ENCODE measurements at regions not wholly inside any gene's neighbourhood (a gene's known extent, or its start where the extent isn't known, plus 50 kb on each side); places are given as distances from the start of the nearest gene placed in this dataset.

DNA sequence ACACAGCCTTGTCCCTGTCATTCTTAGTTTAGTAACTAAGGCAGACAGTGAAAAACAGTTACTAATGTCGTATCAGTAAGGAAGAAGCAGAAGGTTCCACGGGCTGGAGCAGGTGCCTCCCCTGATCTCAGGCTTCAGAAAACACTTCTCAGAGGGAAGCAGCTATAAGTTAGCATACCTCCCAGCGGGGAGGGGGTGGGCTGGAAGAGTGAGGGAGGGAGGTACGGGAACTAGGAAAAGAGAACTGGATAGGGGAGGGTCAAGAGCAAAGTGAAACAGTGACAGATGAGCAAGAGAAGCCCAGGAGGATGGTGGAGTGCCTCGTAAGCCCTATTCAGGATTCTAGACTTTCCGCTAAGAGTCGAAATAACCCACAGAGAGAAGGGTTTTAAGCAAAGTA is 186.3 kb upstream of the XYLT1 start:
- no peak for TF ChIP-seq EZH2 (IDR thresholded peaks at IDR 0.05)
- no peak for TF ChIP-seq POLR2AphosphoS5 (IDR thresholded peaks at IDR 0.05; ENCODE audit: borderline replicate concordance, low read depth, low read length)
- no peak for TF ChIP-seq FOXP2 (optimal IDR thresholded peaks at IDR 0.05; ENCODE audit: control extremely low read depth, extremely low read length, insufficient read depth)

Measured in SK-N-MC (cell line).